ELF-1 (cell line): ENCODE measurements at regions not wholly inside any gene's neighbourhood (a gene's known extent, or its start where the extent isn't known, plus 50 kb on each side); places are given as distances from the start of the nearest gene placed in this dataset.
"Not testable (repeated sequence)": the region's sequence is repeated elsewhere in the genome, so short reads cannot be mapped to it uniquely, and the experiment has no call there.

ENCODE experiments used
- DNase-seq: peaks from one replicate; pipeline ENCODE4 v3.0.0-alpha.2; 2016; ENCODE audit warnings: low read depth, low spot score

DNA sequence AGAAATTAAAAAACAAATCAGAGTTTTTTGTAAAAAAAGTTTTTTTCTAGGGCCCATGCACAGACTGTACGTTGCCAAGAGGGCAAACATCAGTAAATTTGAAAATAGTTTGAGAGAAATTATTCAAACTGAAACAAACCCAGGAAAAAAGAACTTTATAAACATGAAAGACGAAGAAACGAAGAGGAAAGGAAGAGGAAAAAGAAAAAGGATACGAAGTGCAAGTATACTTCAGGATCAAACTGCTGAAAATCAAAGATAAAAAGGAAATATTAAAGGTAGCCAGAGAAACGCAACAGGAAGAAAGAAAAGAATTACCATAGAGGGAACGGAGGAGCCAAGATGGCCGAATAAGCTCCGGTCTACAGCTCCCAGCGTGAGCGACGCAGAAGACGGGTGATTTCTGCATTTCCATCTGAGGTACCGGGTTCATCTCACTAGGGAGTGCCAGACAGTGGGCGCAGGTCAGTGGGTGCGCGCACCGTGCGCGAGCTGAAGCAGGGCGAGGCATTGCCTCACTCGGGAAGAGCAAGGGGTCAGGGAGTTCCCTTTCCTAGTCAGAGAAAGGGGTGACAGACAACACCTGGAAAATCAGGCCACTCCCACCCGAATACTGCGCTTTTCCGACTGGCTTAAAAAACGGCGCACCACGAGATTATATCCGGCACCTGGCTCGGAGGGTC, 94.4 kb upstream of the GAS1 start:
- peak; percentile 81 for DNase-seq

GRCh38 chr9:87049929-87050608, 102.8 kb upstream of the GAS1 start:
- DNase-seq: not testable (repeated sequence)

DNA sequence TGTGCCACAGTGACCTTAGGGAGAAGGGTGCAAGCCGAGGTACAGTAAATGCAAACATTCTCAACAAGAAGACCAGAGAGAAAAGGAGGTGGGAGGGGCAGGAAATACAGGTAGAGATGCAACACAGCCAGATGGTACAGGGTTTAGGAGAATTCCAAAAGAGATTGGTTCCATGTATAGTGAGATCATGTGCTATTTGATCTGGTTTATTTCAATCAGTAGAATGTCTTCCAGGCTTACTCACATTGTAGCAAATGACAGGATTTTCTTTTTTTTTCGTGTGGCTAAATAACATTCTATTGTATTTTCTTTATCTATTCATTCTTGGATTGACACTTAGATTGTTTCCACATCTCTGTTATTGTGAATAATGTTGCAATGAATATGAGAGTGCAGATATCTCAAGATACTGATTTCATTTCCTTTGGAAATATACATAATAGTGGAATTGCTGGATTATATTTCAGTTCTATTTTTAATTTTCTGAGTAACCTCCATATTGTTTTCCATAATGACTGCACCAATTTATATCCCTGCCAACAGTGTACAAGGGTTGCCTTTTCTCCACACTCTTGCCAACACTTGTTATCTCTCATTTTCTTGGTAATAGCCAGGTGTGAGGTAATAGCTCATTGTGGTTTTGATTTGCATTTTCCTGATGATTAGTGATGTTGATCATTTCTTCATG, 107.8 kb upstream of the GAS1 start:
- no peak for DNase-seq

DNA sequence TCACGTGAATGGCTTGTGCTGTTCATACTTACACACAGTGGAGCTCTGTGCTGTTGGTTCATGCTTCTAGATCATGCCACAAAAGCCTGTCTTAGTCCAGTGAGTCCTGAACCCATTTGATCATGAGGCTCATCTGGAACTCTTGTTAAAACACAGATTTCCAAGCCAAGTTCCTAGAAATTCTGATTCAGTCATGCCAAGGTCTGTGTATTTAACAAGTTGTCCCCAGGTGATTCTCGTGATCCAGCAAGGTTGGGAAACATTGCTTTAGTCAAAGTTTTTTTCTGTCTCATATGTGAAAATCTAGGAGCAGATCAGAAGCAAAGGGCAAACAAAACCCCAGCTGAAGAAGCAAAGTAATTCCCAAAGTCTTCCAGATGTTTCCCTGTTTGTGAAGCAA, 112.5 kb upstream of the GAS1 start:
- no peak for DNase-seq

DNA sequence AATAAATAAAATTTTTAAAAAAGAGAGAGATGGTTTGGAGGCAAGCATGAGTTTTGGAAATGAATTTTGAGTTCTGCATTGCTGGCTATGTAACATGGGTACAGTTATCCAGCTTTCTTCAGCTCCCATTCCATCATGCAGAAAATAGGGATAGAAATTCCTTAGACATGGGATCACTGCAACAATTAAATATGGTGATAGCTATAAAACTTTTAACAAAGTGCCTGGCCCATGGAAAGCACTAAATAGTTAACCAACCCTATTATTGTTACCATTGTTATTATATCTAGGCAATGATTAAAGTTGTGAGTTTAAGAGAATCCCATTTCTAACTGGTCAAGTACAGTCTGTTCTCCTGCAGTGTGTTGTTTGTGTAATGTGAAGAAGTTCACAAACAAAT, 115.4 kb upstream of the GAS1 start:
- DNase-seq: no peak

DNA sequence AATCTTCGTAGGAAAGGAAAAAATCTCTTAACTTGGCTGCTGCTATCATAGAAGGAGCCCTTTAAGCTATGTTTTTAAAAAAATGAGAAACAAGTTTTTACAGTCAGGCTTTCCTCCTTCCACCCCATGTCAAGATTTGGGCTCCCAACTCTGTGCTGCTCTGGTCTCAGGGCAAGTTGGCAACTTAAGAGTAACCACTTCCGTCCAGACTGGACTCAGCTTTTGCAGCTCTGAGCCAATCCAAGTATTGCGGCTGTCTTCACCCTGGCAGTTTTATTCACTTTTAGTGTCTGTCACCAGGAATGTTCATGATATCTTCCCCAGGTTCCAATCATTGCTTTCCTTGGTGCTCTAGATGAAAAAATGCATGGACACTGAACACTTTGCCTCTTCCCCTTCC, 115.9 kb upstream of the GAS1 start:
- DNase-seq: no peak

GRCh38 chr9:87063871-87064270, 116.6 kb upstream of the GAS1 start:
- no peak for DNase-seq

DNA sequence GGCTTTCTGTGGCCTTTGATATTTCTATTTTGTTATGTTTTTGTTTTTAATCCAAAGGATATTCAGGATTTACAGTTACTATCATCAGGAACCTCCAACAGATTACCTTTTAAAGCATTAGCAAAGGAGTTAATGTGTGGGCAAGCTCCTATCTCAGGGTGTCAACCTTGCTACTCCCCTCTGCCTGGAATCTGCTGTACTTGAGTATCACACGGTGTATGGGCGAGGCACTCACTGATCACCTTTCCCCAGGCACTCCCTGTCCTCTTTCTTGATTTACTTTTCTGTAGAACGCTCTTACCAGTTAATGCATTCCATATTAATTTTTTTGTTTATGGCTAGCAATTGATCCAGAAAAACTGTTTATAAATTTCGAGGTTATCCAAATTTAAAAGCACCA, 117.0 kb upstream of the GAS1 start:
- no peak for DNase-seq

GRCh38 chr9:87065981-87066380, 118.7 kb upstream of the GAS1 start:
- no peak for DNase-seq

DNA sequence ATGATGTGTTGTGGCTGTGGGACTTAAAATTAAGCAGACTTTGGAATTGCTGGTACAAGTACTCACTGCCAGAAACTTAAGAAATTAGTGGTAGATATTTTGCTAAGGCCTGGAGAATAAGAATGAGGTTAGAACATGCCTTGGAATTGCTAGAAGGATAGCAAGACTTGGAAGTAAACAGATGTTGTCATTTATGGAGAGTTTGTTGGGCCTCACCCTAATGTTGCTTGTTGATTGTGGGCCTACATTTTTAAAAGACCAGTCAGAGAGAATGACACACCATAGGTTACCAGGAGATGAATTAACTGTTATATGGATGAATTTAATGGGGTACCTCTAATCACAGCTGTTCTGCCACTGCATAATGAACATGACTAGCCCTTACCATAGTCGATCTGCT, 120.1 kb upstream of the GAS1 start:
- no peak for DNase-seq

- DNase-seq: no peak
Observed at GRCh38 chr9:87068177-87068840, 121.0 kb upstream of the GAS1 start.

GRCh38 chr9:87069690-87070089, 122.4 kb upstream of the GAS1 start:
- no peak for DNase-seq

DNA sequence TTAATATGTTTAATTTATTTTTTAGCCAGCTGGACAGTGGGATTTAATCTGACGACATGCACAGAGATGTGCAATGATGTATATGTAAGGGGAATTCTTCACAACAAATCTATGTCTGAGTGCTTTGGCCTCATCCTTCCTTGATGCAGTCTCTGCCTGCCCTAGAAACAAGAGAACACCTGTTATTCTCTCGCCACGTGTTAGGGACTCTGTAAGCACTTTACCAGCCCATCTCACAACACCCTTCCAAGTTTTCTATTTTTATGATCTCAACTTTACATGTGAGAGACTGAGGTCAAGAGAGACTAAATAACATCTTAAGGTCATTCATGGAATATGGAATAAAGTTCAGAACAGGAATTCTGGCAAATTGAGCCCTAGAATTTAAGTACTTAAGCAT, 123.0 kb upstream of the GAS1 start:
- no peak for DNase-seq

DNA sequence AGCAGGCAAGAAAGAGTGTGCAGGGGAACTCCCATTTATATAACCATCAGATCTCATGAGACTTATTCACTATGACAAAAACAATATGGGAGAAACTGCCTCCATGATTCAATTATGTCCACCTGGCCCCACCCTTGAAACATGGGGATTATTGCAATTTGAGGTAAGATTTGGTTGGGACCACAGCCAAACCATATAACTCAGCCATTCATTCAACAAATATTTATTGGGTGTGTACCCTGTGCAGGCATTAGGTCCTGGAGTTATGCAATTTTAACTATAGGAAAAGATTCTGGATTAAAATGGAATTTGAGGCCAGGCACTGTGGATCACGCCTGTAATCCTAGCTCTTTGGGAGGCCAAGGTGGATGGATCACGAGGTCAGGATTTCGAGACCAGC, 124.2 kb upstream of the GAS1 start:
- no peak for DNase-seq

- DNase-seq: no peak
Observed at GRCh38 chr9:87073692-87074091, 126.4 kb upstream of the GAS1 start.

- DNase-seq: peak; percentile 3
Observed at GRCh38 chr9:87075537-87075936, 128.2 kb upstream of the GAS1 start.

- DNase-seq: no peak
Observed at GRCh38 chr9:87076825-87077224, 129.5 kb upstream of the GAS1 start.

DNA sequence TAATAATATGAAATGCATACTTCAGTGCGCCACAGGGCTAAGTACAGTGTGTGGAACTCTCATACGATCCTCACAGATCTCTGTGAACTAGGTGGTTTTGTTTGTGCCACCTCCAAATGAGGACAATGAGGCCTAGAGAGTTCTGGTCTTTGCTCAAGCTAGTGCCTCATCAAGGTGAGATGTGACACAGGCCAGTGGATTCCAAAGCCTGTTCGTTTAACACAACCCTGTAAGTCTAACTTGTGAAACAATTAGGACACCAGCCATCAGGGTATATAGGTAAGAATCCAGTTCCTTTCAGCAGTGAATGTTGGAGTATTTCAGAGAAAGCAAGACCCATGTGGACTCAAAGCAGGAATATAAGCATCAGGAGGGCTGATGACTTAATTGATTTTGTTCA, 130.7 kb upstream of the GAS1 start:
- no peak for DNase-seq

DNA sequence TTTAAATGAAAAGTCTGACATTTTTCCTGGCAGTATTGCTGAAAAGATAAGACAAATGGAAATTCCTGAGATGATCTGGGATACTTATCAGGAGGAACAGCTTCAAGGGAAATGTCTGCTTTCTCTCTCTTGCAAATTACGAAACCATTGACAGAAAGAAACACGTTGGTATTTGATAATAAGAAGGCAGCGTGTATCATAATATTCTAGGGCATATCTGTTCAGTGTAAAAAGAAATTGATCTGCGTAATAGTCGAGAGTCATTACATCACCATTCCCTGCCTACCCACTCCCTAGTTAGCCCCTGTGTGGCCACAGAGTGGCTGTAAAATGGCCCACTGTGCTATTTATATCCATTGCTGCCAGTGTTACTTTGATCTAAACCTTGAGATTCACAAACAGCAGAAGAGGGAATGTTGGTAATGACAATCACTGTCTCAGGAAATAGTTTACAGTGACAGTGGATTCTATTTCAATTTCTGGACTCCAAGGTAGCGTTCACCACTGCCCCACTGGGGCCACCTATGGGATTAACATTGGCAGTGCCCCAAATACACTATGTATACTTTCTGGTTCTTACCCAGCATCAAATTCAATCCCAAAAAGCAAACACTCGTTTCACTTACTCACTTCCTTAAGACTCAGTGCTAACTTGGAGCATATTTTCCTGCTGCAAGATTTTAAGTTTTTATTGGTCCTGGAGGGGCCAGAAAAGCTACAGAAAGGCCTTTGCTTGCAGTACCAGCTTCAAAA, 133.4 kb upstream of the GAS1 start:
- DNase-seq: peak; percentile 1

DNA sequence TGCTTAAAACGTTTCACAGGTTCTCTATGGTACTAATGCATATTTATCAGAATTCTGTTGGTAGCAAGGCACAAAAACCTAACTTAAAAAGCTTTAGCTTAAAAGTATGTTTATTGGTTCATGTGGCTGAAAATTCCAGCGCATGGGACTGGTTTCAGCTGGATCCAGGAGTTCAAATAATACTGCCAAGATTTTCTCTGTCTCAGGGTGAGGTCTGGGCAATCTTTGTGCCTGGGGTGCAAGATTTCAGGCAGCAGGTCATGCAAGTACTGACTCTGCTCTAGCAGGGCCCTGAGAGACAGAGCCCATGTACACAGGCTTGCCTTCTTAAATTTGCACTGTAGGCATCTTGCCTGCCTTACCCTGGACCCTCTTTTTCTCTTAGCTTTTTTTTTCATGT, 134.2 kb upstream of the GAS1 start:
- no peak for DNase-seq

GRCh38 chr9:87083986-87084385, 136.7 kb upstream of the GAS1 start:
- peak; percentile 35 for DNase-seq

GRCh38 chr9:87084407-87084806, 137.1 kb upstream of the GAS1 start:
- DNase-seq: no peak
